Osteocyte (in vitro differentiated cells): ENCODE measurements at regions not wholly inside any gene's neighbourhood (a gene's known extent, or its start where the extent isn't known, plus 50 kb on each side); places are given as distances from the start of the nearest gene placed in this dataset.

Source experiments
- DNase-seq: peaks from one replicate; pipeline ENCODE4 v3.0.0; 2021; ENCODE audit warnings: mixed read lengths; ENCODE audit not compliant: unreplicated experiment; ENCODE audit errors: extremely low spot score
- H3K27ac Mint-ChIP-seq: one replicate; pipeline ENCODE4 v1.8.0; 2021; ENCODE audit warnings: mild to moderate bottlenecking, mixed read lengths; ENCODE audit not compliant: unreplicated experiment
- H3K27me3 Mint-ChIP-seq: one replicate; pipeline ENCODE4 v1.8.0; 2021; ENCODE audit warnings: mixed read lengths; ENCODE audit not compliant: unreplicated experiment
- H3K36me3 Mint-ChIP-seq: one replicate; pipeline ENCODE4 v1.8.0; 2021; ENCODE audit warnings: mixed read lengths; ENCODE audit not compliant: unreplicated experiment
- H3K4me1 Mint-ChIP-seq: one replicate; pipeline ENCODE4 v1.8.0; 2021; ENCODE audit warnings: mixed read lengths; ENCODE audit not compliant: unreplicated experiment
- H3K4me3 Mint-ChIP-seq: one replicate; pipeline ENCODE4 v1.8.0; 2021; ENCODE audit warnings: mild to moderate bottlenecking, moderate library complexity, mixed read lengths; ENCODE audit not compliant: unreplicated experiment
- H3K9me3 Mint-ChIP-seq: one replicate; pipeline ENCODE4 v1.8.0; 2021; ENCODE audit warnings: mixed read lengths; ENCODE audit not compliant: unreplicated experiment
- CTCF ChIP-seq: fragments of 200-600 bp; sonication (generic); IDR thresholded peaks from 2 replicates; pipeline ENCODE4 v1.5.0; 2021; ENCODE audit warnings: antibody characterized with exemption, mild to moderate bottlenecking, moderate library complexity

- no peaks in the 10 kb centered on the region for H3K27me3 Mint-ChIP-seq
- no peaks in the 10 kb centered on the region for H3K9me3 Mint-ChIP-seq
- no peaks in the 10 kb centered on the region for H3K36me3 Mint-ChIP-seq
- no peak overlapping the region for H3K4me3 Mint-ChIP-seq
- no peak overlapping the region for H3K27ac Mint-ChIP-seq
- TF ChIP-seq CTCF, result no peak
- H3K4me1 Mint-ChIP-seq, result no peaks in the 10 kb centered on the region
- DNase-seq, result no peak
These were observed 193.3 kb downstream of the PTPRU start for GRCh38 chr1:29429656-29430055.

- Mint-ChIP-seq H3K27me3 (no peaks in the 10 kb centered on the region), H3K4me3 (no peak overlapping the region), H3K4me1 (no peaks in the 10 kb centered on the region), H3K9me3 (no peaks in the 10 kb centered on the region), H3K27ac (no peak overlapping the region), H3K36me3 (no peaks in the 10 kb centered on the region)
- DNase-seq, result no peak
- no peak for TF ChIP-seq CTCF
These were observed 192.7 kb downstream of the PTPRU start for GRCh38 chr1:29428997-29429396.

- DNase-seq, result no peak
- Mint-ChIP-seq H3K27me3 (no peaks in the 10 kb centered on the region), H3K27ac (no peak overlapping the region), H3K4me3 (no peak overlapping the region), H3K9me3 (no peaks in the 10 kb centered on the region), H3K36me3 (no peaks in the 10 kb centered on the region), H3K4me1 (no peaks in the 10 kb centered on the region)
- TF ChIP-seq CTCF, result no peak
These were observed 191.9 kb downstream of the PTPRU start for GRCh38 chr1:29428280-29428615.

GRCh38 chr1:29427614-29428279, 191.4 kb downstream of the PTPRU start:
- Mint-ChIP-seq H3K27ac (no peak overlapping the region), H3K4me1 (no peaks in the 10 kb centered on the region), H3K9me3 (no peaks in the 10 kb centered on the region), H3K4me3 (no peak overlapping the region), H3K36me3 (no peaks in the 10 kb centered on the region), H3K27me3 (peaks cover 3% of the 10 kb centered on the region)
- no peak for TF ChIP-seq CTCF
- DNase-seq, result no peak

- no peak for TF ChIP-seq CTCF
- Mint-ChIP-seq H3K27me3 (peaks cover 8% of the 10 kb centered on the region), H3K4me1 (no peaks in the 10 kb centered on the region), H3K27ac (no peak overlapping the region), H3K9me3 (no peaks in the 10 kb centered on the region), H3K4me3 (no peak overlapping the region), H3K36me3 (no peaks in the 10 kb centered on the region)
- peak; percentile 77 for DNase-seq
These were observed 190.5 kb downstream of the PTPRU start for GRCh38 chr1:29426701-29427279.
